ENCODE measurements at regions not wholly inside any gene's neighbourhood (a gene's known extent, or its start where the extent isn't known, plus 50 kb on each side); places are given as distances from the start of the nearest gene placed in this dataset.

- Histone ChIP-seq H3K27ac (ENCODE audit: control insufficient read depth, insufficient read depth) (no peak overlapping the region), H3K27me3 (replicated peaks in 1 of 2; ENCODE audit: control insufficient read depth in 2 of 2, insufficient read depth in 2 of 2, low read length in 1 of 2) (no peaks in the 10 kb centered on the region), H3K4me1 (ENCODE audit: control insufficient read depth, insufficient read depth, low read length) (no peaks in the 10 kb centered on the region), H3K79me2 (ENCODE audit: control insufficient read depth, insufficient read depth, low read length) (no peaks in the 10 kb centered on the region), H3K4me3 (no peak overlapping the region), H3K9ac (ENCODE audit: control insufficient read depth, insufficient read depth, low read length) (no peak overlapping the region), H4K20me1 (ENCODE audit: control insufficient read depth, insufficient read depth) (no peaks in the 10 kb centered on the region), H2AFZ (ENCODE audit: control insufficient read depth, low read depth, low read length) (no peak overlapping the region), H3K9me3 (replicated peaks; ENCODE audit: control insufficient read depth, insufficient read depth, low read length) (no peaks in the 10 kb centered on the region), H3K36me3 (ENCODE audit: control insufficient read depth in 2 of 2, insufficient read depth in 2 of 2, low read length in 1 of 2) (no peaks in the 10 kb centered on the region), H3K4me2 (ENCODE audit: control insufficient read depth, insufficient read depth) (no peak overlapping the region)
- DNase-seq (ENCODE audit: low read depth, low spot score) (no peak), ATAC-seq (no peak), FAIRE-seq (no peak)
- in situ Hi-C loops (cut with MboI), result loop anchor here (25.0 kb wide), 1 partner anchor 1915 kb away; no protein-coding TSS in a partner anchor
- ChIA-PET RAD21 (ENCODE audit: unreplicated experiment) (interaction anchor here (0.8 kb wide), 1 partner anchor 130 kb away, joined by 3 read pairs; no protein-coding TSS in a partner anchor), POLR2A (no interaction called here), SMC1A (ENCODE audit: uncharacterized antibody, unreplicated experiment) (interaction anchor here (1.0 kb wide), 1 partner anchor 8 kb away, joined by 3 read pairs; no protein-coding TSS in a partner anchor), CTCF (interaction anchor here (0.7 to 1.2 kb wide), 2 partner anchors 12 to 1314 kb away, joined by 3 read pairs; no protein-coding TSS in a partner anchor)
- BruUV-seq (replicated peaks), result no TSS peak
- intact Hi-C loops (cut with micrococcal nuclease; ENCODE audit: unreplicated experiment), result no loop called here
- 0% methylated on average over 1 of the region's 1 CpG for WGBS (ENCODE audit: insufficient coverage, insufficient replicate concordance, low lambda C conversion rate, missing lambda C conversion rate)
- TF ChIP-seq ASH2L (IDR thresholded peaks at IDR 0.05; ENCODE audit: borderline replicate concordance, low read depth) (no peak), ZNF207 (IDR thresholded peaks at IDR 0.05; ENCODE audit: borderline replicate concordance) (no peak), MYC (IDR thresholded peaks at IDR 0.05; ENCODE audit: insufficient read depth, insufficient read length, insufficient replicate concordance, low read length, severe bottlenecking) (no peak), RAD51 (IDR thresholded peaks at IDR 0.05) (no peak)
Observed at GRCh38 chr3:161571951-161572350, 75.3 kb downstream of the OTOL1 start.

- BruUV-seq (replicated peaks), result no TSS peak
- Histone ChIP-seq H4K20me1 (ENCODE audit: control insufficient read depth, insufficient read depth) (no peaks in the 10 kb centered on the region), H3K4me1 (ENCODE audit: control insufficient read depth, insufficient read depth, low read length) (no peaks in the 10 kb centered on the region), H3K36me3 (ENCODE audit: control insufficient read depth in 2 of 2, insufficient read depth in 2 of 2, low read length in 1 of 2) (no peaks in the 10 kb centered on the region), H3K79me2 (ENCODE audit: control insufficient read depth, insufficient read depth, low read length) (no peaks in the 10 kb centered on the region), H3K27me3 (replicated peaks in 1 of 2; ENCODE audit: control insufficient read depth in 2 of 2, insufficient read depth in 2 of 2, low read length in 1 of 2) (no peaks in the 10 kb centered on the region), H3K4me2 (ENCODE audit: control insufficient read depth, insufficient read depth) (no peak overlapping the region), H2AFZ (ENCODE audit: control insufficient read depth, low read depth, low read length) (no peak overlapping the region), H3K4me3 (no peak overlapping the region), H3K9me3 (replicated peaks; ENCODE audit: control insufficient read depth, insufficient read depth, low read length) (no peaks in the 10 kb centered on the region), H3K27ac (ENCODE audit: control insufficient read depth, insufficient read depth) (no peak overlapping the region), H3K9ac (ENCODE audit: control insufficient read depth, insufficient read depth, low read length) (no peak overlapping the region)
- ChIA-PET SMC1A (ENCODE audit: uncharacterized antibody, unreplicated experiment) (interaction anchor here (0.7 kb wide), 1 partner anchor 118 kb away, joined by 3 read pairs; no protein-coding TSS in a partner anchor), POLR2A (no interaction called here), CTCF (interaction anchor here (0.6 to 1.2 kb wide), 2 partner anchors 11 to 1973 kb away, joined by 3 to 4 read pairs; no protein-coding TSS in a partner anchor), RAD21 (ENCODE audit: unreplicated experiment) (no interaction called here)
- in situ Hi-C loops (cut with MboI) (loop anchor here (25.0 kb wide), 1 partner anchor 1914 kb away; no protein-coding TSS in a partner anchor), intact Hi-C loops (cut with micrococcal nuclease; ENCODE audit: unreplicated experiment) (no loop called here)
- DNase-seq (ENCODE audit: low read depth, low spot score), result no peak
- 0% methylated on average over 1 of the region's 1 CpG for WGBS (ENCODE audit: insufficient coverage, insufficient replicate concordance, low lambda C conversion rate, missing lambda C conversion rate)
- no peak for ATAC-seq
- TF ChIP-seq BCL11A (IDR thresholded peaks at IDR 0.05; ENCODE audit: low read depth, low read length) (no peak), ZNF24 (IDR thresholded peaks at IDR 0.05) (no peak)
- FAIRE-seq, result no peak
Observed at GRCh38 chr3:161573136-161573535, 76.5 kb downstream of the OTOL1 start.
